Spleen (tissue), 11 donors: ENCODE measurements at regions not wholly inside any gene's neighbourhood (a gene's known extent, or its start where the extent isn't known, plus 50 kb on each side); places are given as distances from the start of the nearest gene placed in this dataset.
A peak's percentile ranks its signal among the peaks of the same experiment; 100 is the strongest.

ENCODE experiments used
- DNase-seq: peaks from one replicate; pipeline ENCODE4 v3.0.0-alpha.2; 2020
- H3K27ac ChIP-seq, 8 donors: fragments of 200-600 bp; sonication (generic) in 7 of 8; 1 replicate in 4 of 8; 2 replicates in 4 of 8; pipeline versions ENCODE4 v1.5.0 to v1.8.0; 2016 to 2021; ENCODE audit warnings: inconsistent platforms in 4 of 8, mild to moderate bottlenecking in 4 of 8, moderate library complexity in 1 of 8
- H3K27me3 ChIP-seq, 7 donors: fragments of 200-600 bp; sonication (generic) in 6 of 7; replicated peaks in 1 of 7; 1 replicate in 4 of 7; 2 replicates in 3 of 7; pipeline versions ENCODE4 v1.5.0 to v1.8.0; 2016 to 2021; ENCODE audit warnings: inconsistent platforms in 3 of 7, mild to moderate bottlenecking in 1 of 7
- H3K36me3 ChIP-seq, 6 donors: fragments of 200-600 bp; sonication (generic) in 5 of 6; 1 replicate in 4 of 6; 2 replicates in 2 of 6; pipeline versions ENCODE4 v1.5.0 to v1.8.0; 2016 to 2021; ENCODE audit warnings: inconsistent platforms in 2 of 6
- H3K4me1 ChIP-seq, 6 donors: fragments of 200-600 bp; sonication (generic) in 5 of 6; 1 replicate in 3 of 6; 2 replicates in 3 of 6; pipeline versions ENCODE4 v1.5.0 to v1.8.0; 2016 to 2021; ENCODE audit warnings: inconsistent platforms in 3 of 6
- H3K4me3 ChIP-seq, 8 donors: fragments of 200-600 bp; sonication (generic) in 7 of 8; 1 replicate in 4 of 8; 2 replicates in 4 of 8; pipeline versions ENCODE4 v1.5.0 to v1.8.0; 2016 to 2021; ENCODE audit warnings: inconsistent platforms in 4 of 8, mild to moderate bottlenecking in 4 of 8, moderate library complexity in 2 of 8
- H3K9me3 ChIP-seq, 8 donors: fragments of 200-600 bp; sonication (generic) in 7 of 8; 1 replicate in 4 of 8; 2 replicates in 4 of 8; pipeline versions ENCODE4 v1.5.0 to v1.8.0; 2016 to 2021; ENCODE audit warnings: inconsistent platforms in 4 of 8
- CTCF ChIP-seq, 11 experiments: fragments of 200-600 bp in 7 of 11; fragments of 450-650 bp in 4 of 11; sonication (generic) in 4 of 11; IDR thresholded peaks in 8 of 11; conservative IDR thresholded peaks in 3 of 11; 1 replicate in 7 of 11; 2 replicates in 4 of 11; pipeline versions ENCODE4 v1.4.0 to v1.8.0; 2016 to 2021; ENCODE audit warnings: antibody characterized with exemption in 11 of 11, inconsistent platforms in 4 of 11, mild to moderate bottlenecking in 1 of 11
- POLR2A ChIP-seq, 3 donors: fragments of 450-650 bp; IDR thresholded peaks; one replicate each; pipeline ENCODE4 v1.5.1; 2017; ENCODE audit warnings: antibody characterized with exemption in 3 of 3, mild to moderate bottlenecking in 1 of 3
- POLR2AphosphoS5 ChIP-seq, 3 donors: sonication (generic); formaldehyde crosslinking; IDR thresholded peaks; one replicate each; pipeline ENCODE4 v1.5.1; 2017; ENCODE audit warnings: antibody characterized with exemption in 3 of 3
- WGBS, 5 donors: extraction: QIAGEN DNeasy Blood & Tissue Kit in 3 of 5; methylation state at CpG; one replicate each; pipeline versions ENCODE4 v1.1.5 to v1.1.7; 2013 to 2018; 5-methylcytosine and 5-hydroxymethylcytosine counted together
- intact Hi-C: fragments of 100-400 bp; cut with DNase I; formaldehyde crosslinking; loops from one replicate; pipeline ENCODE4 v1.15.0; 2023; ENCODE audit warnings: low total_unique reads
- donor health status: healthy with polysubstance abuse.
- donor health status: DM: no; HTN: no; CAD: no; lungs with moderate emphysema.
- donor health status: DM: no; HTN: no; CAD: no.
- donor health status: Bipolar disorder and iron deficiency.
- donor health status: healthy.
- donor health status: DM: no; HTN: no; CAD: no.
- donor health status: DM: yes; HTN: yes; CAD: no.

DNA sequence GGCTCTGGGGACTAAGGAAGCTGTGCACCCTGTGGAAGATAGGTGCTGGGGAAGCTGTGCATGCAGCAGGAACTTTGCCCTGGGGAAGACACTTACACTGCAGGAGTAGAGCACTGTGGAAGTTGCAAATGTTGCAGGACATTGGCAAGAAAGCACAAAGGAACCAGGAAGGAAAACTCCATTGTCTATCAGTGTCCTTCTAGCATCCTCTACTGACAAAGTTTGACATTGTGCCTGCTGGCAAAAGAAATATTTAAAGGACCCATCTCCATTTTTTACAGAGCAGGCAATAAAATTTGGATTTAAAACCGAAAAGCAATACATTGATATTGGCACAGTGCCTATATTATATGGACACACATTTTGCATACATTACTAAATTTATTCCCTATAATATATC lies 394.1 kb downstream of the PBX1 start:
- Histone ChIP-seq H3K36me3 (no peaks in the 10 kb centered on the region), H3K4me3 (no peak overlapping the region), H3K4me1 (peaks cover 0 to 11% (median 3%) of the 10 kb centered on the region in 6 donors), H3K9me3 (peaks cover 4 to 28% (median 17%) of the 10 kb centered on the region in 8 donors), H3K27ac (peak overlapping the region in 5 of 8 donors; percentile 29 to 64 (median 59)), H3K27me3 (no peaks in the 10 kb centered on the region)
- intact Hi-C loops: no loop called here
- no peak for DNase-seq
- 62 to 83% (median 69%) methylated on average over 1 of the region's 1 CpG for WGBS, 5 donors
- TF ChIP-seq POLR2A (IDR thresholded peaks at IDR 0.05): no peak
- no peak for TF ChIP-seq POLR2AphosphoS5 (IDR thresholded peaks at IDR 0.05)
- TF ChIP-seq CTCF (IDR thresholded peaks at IDR 0.05 in 8 of 11, conservative IDR thresholded peaks at IDR 0.05 in 3 of 11): peak in 1 of 11 experiments; percentile 27

- Histone ChIP-seq H3K4me3 (no peak overlapping the region), H3K4me1 (peaks cover 0 to 11% (median 3%) of the 10 kb centered on the region in 6 donors), H3K27ac (no peak overlapping the region), H3K36me3 (no peaks in the 10 kb centered on the region), H3K9me3 (peaks cover 7 to 42% (median 30%) of the 10 kb centered on the region in 8 donors), H3K27me3 (no peaks in the 10 kb centered on the region)
- 85 to 98% (median 90%) methylated on average over 3 of the region's 3 CpGs for WGBS, 5 donors
- DNase-seq: no peak
- intact Hi-C loops: no loop called here
- TF ChIP-seq CTCF (IDR thresholded peaks at IDR 0.05 in 8 of 11, conservative IDR thresholded peaks at IDR 0.05 in 3 of 11) (no peak), POLR2A (IDR thresholded peaks at IDR 0.05) (no peak), POLR2AphosphoS5 (IDR thresholded peaks at IDR 0.05) (no peak)
Measured at GRCh38 chr1:164951508-164951907, 392.5 kb downstream of the PBX1 start.

- no peak overlapping the region for H3K27ac ChIP-seq
- WGBS, 5 donors: 51 to 70% (median 56%) methylated on average over 5 of the region's 5 CpGs
- H3K4me1 ChIP-seq: peaks cover 0 to 11% (median 3%) of the 10 kb centered on the region in 6 donors
- H3K36me3 ChIP-seq: no peaks in the 10 kb centered on the region
- peaks cover 7 to 42% (median 33%) of the 10 kb centered on the region in 8 donors for H3K9me3 ChIP-seq
- no peak for DNase-seq
- intact Hi-C loops: no loop called here
- no peak overlapping the region for H3K4me3 ChIP-seq
- no peaks in the 10 kb centered on the region for H3K27me3 ChIP-seq
- TF ChIP-seq POLR2AphosphoS5 (IDR thresholded peaks at IDR 0.05) (no peak), CTCF (IDR thresholded peaks at IDR 0.05 in 8 of 11, conservative IDR thresholded peaks at IDR 0.05 in 3 of 11) (no peak), POLR2A (IDR thresholded peaks at IDR 0.05) (no peak)
Measured at GRCh38 chr1:164950541-164950986, 391.6 kb downstream of the PBX1 start.

GRCh38 chr1:164949771-164950471 lies 390.9 kb downstream of the PBX1 start:
- no peak for TF ChIP-seq POLR2AphosphoS5 (IDR thresholded peaks at IDR 0.05)
- no peak for TF ChIP-seq CTCF (IDR thresholded peaks at IDR 0.05 in 8 of 11, conservative IDR thresholded peaks at IDR 0.05 in 3 of 11)
- no peak overlapping the region for H3K27ac ChIP-seq
- intact Hi-C loops: no loop called here
- H3K27me3 ChIP-seq: no peaks in the 10 kb centered on the region
- no peaks in the 10 kb centered on the region for H3K36me3 ChIP-seq
- no peak overlapping the region for H3K4me3 ChIP-seq
- 73 to 87% (median 79%) methylated on average over 2 of the region's 2 CpGs for WGBS, 5 donors
- peaks cover 0 to 11% (median 3%) of the 10 kb centered on the region in 6 donors for H3K4me1 ChIP-seq
- DNase-seq: no peak
- peaks cover 7 to 42% (median 33%) of the 10 kb centered on the region in 8 donors for H3K9me3 ChIP-seq
